ENCODE measurements at regions not wholly inside any gene's neighbourhood (a gene's known extent, or its start where the extent isn't known, plus 50 kb on each side); places are given as distances from the start of the nearest gene placed in this dataset.

- Histone ChIP-seq H3K4me1 (ENCODE audit: control extremely low read depth in 1 of 4, control insufficient read depth in 4 of 4, insufficient read depth in 4 of 4, low read length in 3 of 4) (peaks cover 0 to 4% (median 2%) of the 10 kb centered on the region in 4 experiments), H3K36me3 (ENCODE audit: control insufficient read depth in 4 of 4, insufficient read depth in 4 of 4, low read length in 3 of 4) (no peaks in the 10 kb centered on the region), H3K9me3 (ENCODE audit: control extremely low read depth in 1 of 5, control insufficient read depth in 4 of 5, insufficient read depth in 2 of 5, low read depth in 1 of 5, low read length in 4 of 5) (no peaks in the 10 kb centered on the region), H3K4me3 (ENCODE audit: control insufficient read depth in 1 of 7, extremely low read depth in 1 of 7, insufficient read depth in 4 of 7, low read depth in 2 of 7, low read length in 6 of 7) (no peak overlapping the region), H3K27ac (ENCODE audit: insufficient read depth in 1 of 2, low read depth in 1 of 2, low read length in 2 of 2, poor library complexity in 1 of 2, severe bottlenecking in 2 of 2) (no peak overlapping the region), H3K27me3 (replicated peaks in 2 of 5; ENCODE audit: control insufficient read depth in 4 of 5, insufficient read depth in 5 of 5, low read length in 4 of 5) (peaks cover 2 to 38% (median 9%) of the 10 kb centered on the region in 5 experiments)
- WGBS (ENCODE audit: insufficient coverage), result 97% methylated on average over 5 of the region's 6 CpGs
- ChIA-PET CTCF (interaction anchor here (0.8 kb wide), 1 partner anchor 120 kb away, joined by 3 read pairs; no protein-coding TSS in a partner anchor), POLR2A (no interaction called here)
- DNase-seq, result no peak
These were observed 61.8 kb upstream of the CLDN14 start for GRCh38 chr21:36541721-36542139.

GRCh38 chr21:36542312-36543101 lies 62.6 kb upstream of the CLDN14 start:
- H3K9me3 ChIP-seq (ENCODE audit: control extremely low read depth in 1 of 5, control insufficient read depth in 4 of 5, insufficient read depth in 2 of 5, low read depth in 1 of 5, low read length in 4 of 5), result no peaks in the 10 kb centered on the region
- POLR2A ChIA-PET, result no interaction called here
- CTCF ChIA-PET, result interaction anchor here (0.8 kb wide), 1 partner anchor 120 kb away, joined by 3 read pairs; no protein-coding TSS in a partner anchor
- WGBS (ENCODE audit: insufficient coverage), result 21% methylated on average over 25 of the region's 34 CpGs
- H3K4me3 ChIP-seq (ENCODE audit: control insufficient read depth in 1 of 7, extremely low read depth in 1 of 7, insufficient read depth in 4 of 7, low read depth in 2 of 7, low read length in 6 of 7), result peak overlapping the region in 1 of 7 experiments; percentile 23
- no peak overlapping the region for H3K27ac ChIP-seq (ENCODE audit: insufficient read depth in 1 of 2, low read depth in 1 of 2, low read length in 2 of 2, poor library complexity in 1 of 2, severe bottlenecking in 2 of 2)
- DNase-seq, result peak; percentile 22 to 40 (median 36)
- H3K4me1 ChIP-seq (ENCODE audit: control extremely low read depth in 1 of 4, control insufficient read depth in 4 of 4, insufficient read depth in 4 of 4, low read length in 3 of 4), result peaks cover 0 to 4% (median 2%) of the 10 kb centered on the region in 4 experiments
- no peaks in the 10 kb centered on the region for H3K36me3 ChIP-seq (ENCODE audit: control insufficient read depth in 4 of 4, insufficient read depth in 4 of 4, low read length in 3 of 4)
- H3K27me3 ChIP-seq (replicated peaks in 2 of 5; ENCODE audit: control insufficient read depth in 4 of 5, insufficient read depth in 5 of 5, low read length in 4 of 5), result peaks cover 2 to 38% (median 9%) of the 10 kb centered on the region in 5 experiments

- H3K27me3 ChIP-seq (replicated peaks in 2 of 5; ENCODE audit: control insufficient read depth in 4 of 5, insufficient read depth in 5 of 5, low read length in 4 of 5), result peaks cover 2 to 38% (median 10%) of the 10 kb centered on the region in 5 experiments
- no peak overlapping the region for H3K27ac ChIP-seq (ENCODE audit: insufficient read depth in 1 of 2, low read depth in 1 of 2, low read length in 2 of 2, poor library complexity in 1 of 2, severe bottlenecking in 2 of 2)
- no peak overlapping the region for H3K4me3 ChIP-seq (ENCODE audit: control insufficient read depth in 1 of 7, extremely low read depth in 1 of 7, insufficient read depth in 4 of 7, low read depth in 2 of 7, low read length in 6 of 7)
- DNase-seq, result no peak
- POLR2A ChIA-PET, result interaction anchor here (0.7 kb wide), 1 partner anchor 114 kb away, joined by 3 read pairs; no protein-coding TSS in a partner anchor
- H3K9me3 ChIP-seq (ENCODE audit: control extremely low read depth in 1 of 5, control insufficient read depth in 4 of 5, insufficient read depth in 2 of 5, low read depth in 1 of 5, low read length in 4 of 5), result no peaks in the 10 kb centered on the region
- CTCF ChIA-PET, result no interaction called here
- peaks cover 0 to 4% (median 2%) of the 10 kb centered on the region in 4 experiments for H3K4me1 ChIP-seq (ENCODE audit: control extremely low read depth in 1 of 4, control insufficient read depth in 4 of 4, insufficient read depth in 4 of 4, low read length in 3 of 4)
- WGBS (ENCODE audit: insufficient coverage), result 96% methylated on average over 3 of the region's 4 CpGs
- H3K36me3 ChIP-seq (ENCODE audit: control insufficient read depth in 4 of 4, insufficient read depth in 4 of 4, low read length in 3 of 4), result no peaks in the 10 kb centered on the region
These were observed 64.0 kb upstream of the CLDN14 start for GRCh38 chr21:36543924-36544323.

GRCh38 chr21:36544545-36544944 lies 64.6 kb upstream of the CLDN14 start:
- no peaks in the 10 kb centered on the region for H3K36me3 ChIP-seq (ENCODE audit: control insufficient read depth in 4 of 4, insufficient read depth in 4 of 4, low read length in 3 of 4)
- DNase-seq, result no peak
- peaks cover 2 to 38% (median 10%) of the 10 kb centered on the region in 5 experiments for H3K27me3 ChIP-seq (replicated peaks in 2 of 5; ENCODE audit: control insufficient read depth in 4 of 5, insufficient read depth in 5 of 5, low read length in 4 of 5)
- H3K27ac ChIP-seq (ENCODE audit: insufficient read depth in 1 of 2, low read depth in 1 of 2, low read length in 2 of 2, poor library complexity in 1 of 2, severe bottlenecking in 2 of 2), result no peak overlapping the region
- no peak overlapping the region for H3K4me3 ChIP-seq (ENCODE audit: control insufficient read depth in 1 of 7, extremely low read depth in 1 of 7, insufficient read depth in 4 of 7, low read depth in 2 of 7, low read length in 6 of 7)
- peaks cover 0 to 4% (median 2%) of the 10 kb centered on the region in 4 experiments for H3K4me1 ChIP-seq (ENCODE audit: control extremely low read depth in 1 of 4, control insufficient read depth in 4 of 4, insufficient read depth in 4 of 4, low read length in 3 of 4)
- ChIA-PET POLR2A (no interaction called here), CTCF (no interaction called here)
- no peaks in the 10 kb centered on the region for H3K9me3 ChIP-seq (ENCODE audit: control extremely low read depth in 1 of 5, control insufficient read depth in 4 of 5, insufficient read depth in 2 of 5, low read depth in 1 of 5, low read length in 4 of 5)
- 95% methylated on average over 9 of the region's 9 CpGs for WGBS (ENCODE audit: insufficient coverage)

- POLR2A ChIA-PET, result no interaction called here
- Histone ChIP-seq H3K9me3 (ENCODE audit: control extremely low read depth in 1 of 5, control insufficient read depth in 4 of 5, insufficient read depth in 2 of 5, low read depth in 1 of 5, low read length in 4 of 5) (no peaks in the 10 kb centered on the region), H3K36me3 (ENCODE audit: control insufficient read depth in 4 of 4, insufficient read depth in 4 of 4, low read length in 3 of 4) (no peaks in the 10 kb centered on the region), H3K27me3 (replicated peaks in 2 of 5; ENCODE audit: control insufficient read depth in 4 of 5, insufficient read depth in 5 of 5, low read length in 4 of 5) (peaks cover 0 to 35% (median 10%) of the 10 kb centered on the region in 5 experiments), H3K4me3 (ENCODE audit: control insufficient read depth in 1 of 7, extremely low read depth in 1 of 7, insufficient read depth in 4 of 7, low read depth in 2 of 7, low read length in 6 of 7) (no peak overlapping the region), H3K4me1 (ENCODE audit: control extremely low read depth in 1 of 4, control insufficient read depth in 4 of 4, insufficient read depth in 4 of 4, low read length in 3 of 4) (peaks cover 0 to 4% (median 2%) of the 10 kb centered on the region in 4 experiments), H3K27ac (ENCODE audit: insufficient read depth in 1 of 2, low read depth in 1 of 2, low read length in 2 of 2, poor library complexity in 1 of 2, severe bottlenecking in 2 of 2) (no peak overlapping the region)
- CTCF ChIA-PET, result no interaction called here
- 94% methylated on average over 3 of the region's 6 CpGs for WGBS (ENCODE audit: insufficient coverage)
- no peak for DNase-seq
These were observed 66.0 kb upstream of the CLDN14 start for GRCh38 chr21:36545776-36546511.

GRCh38 chr21:36547464-36547863 lies 67.5 kb upstream of the CLDN14 start:
- Histone ChIP-seq H3K27me3 (replicated peaks in 2 of 5; ENCODE audit: control insufficient read depth in 4 of 5, insufficient read depth in 5 of 5, low read length in 4 of 5) (peaks cover 0 to 20% (median 8%) of the 10 kb centered on the region in 5 experiments), H3K9me3 (ENCODE audit: control extremely low read depth in 1 of 5, control insufficient read depth in 4 of 5, insufficient read depth in 2 of 5, low read depth in 1 of 5, low read length in 4 of 5) (no peaks in the 10 kb centered on the region), H3K4me1 (ENCODE audit: control extremely low read depth in 1 of 4, control insufficient read depth in 4 of 4, insufficient read depth in 4 of 4, low read length in 3 of 4) (peaks cover 0 to 11% (median 4%) of the 10 kb centered on the region in 4 experiments), H3K27ac (ENCODE audit: insufficient read depth in 1 of 2, low read depth in 1 of 2, low read length in 2 of 2, poor library complexity in 1 of 2, severe bottlenecking in 2 of 2) (no peak overlapping the region), H3K36me3 (ENCODE audit: control insufficient read depth in 4 of 4, insufficient read depth in 4 of 4, low read length in 3 of 4) (no peaks in the 10 kb centered on the region), H3K4me3 (ENCODE audit: control insufficient read depth in 1 of 7, extremely low read depth in 1 of 7, insufficient read depth in 4 of 7, low read depth in 2 of 7, low read length in 6 of 7) (no peak overlapping the region)
- CTCF ChIA-PET, result interaction anchor here (1.3 kb wide), 1 partner anchor 44 kb away, joined by 4 read pairs; no protein-coding TSS in a partner anchor
- 93% methylated on average over 11 of the region's 14 CpGs for WGBS (ENCODE audit: insufficient coverage)
- DNase-seq, result no peak
- POLR2A ChIA-PET, result no interaction called here
